ENCODE measurements at regions not wholly inside any gene's neighbourhood (a gene's known extent, or its start where the extent isn't known, plus 50 kb on each side); places are given as distances from the start of the nearest gene placed in this dataset.

DNA sequence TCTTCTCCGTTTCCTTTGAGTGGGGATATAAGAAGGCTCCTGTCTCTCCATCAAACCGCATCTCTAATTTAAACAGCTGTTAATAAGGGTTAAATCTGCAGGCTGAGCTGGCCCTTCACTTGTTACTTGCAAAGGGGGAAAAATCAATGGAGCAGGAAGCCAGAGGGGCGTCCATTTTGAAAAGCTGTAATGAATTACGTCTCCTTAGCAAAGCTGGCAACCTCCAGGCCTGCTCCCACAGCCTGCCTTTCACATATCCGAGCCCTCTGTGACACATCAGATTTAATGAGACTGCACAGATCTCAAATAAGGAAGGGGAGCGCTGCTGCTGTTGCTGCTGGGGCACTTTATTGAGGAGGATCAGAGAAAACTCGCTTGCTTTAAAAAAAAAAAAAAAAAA lies 320.8 kb downstream of the BLID start:
- Mint-ChIP-seq H3K4me3 (no peak overlapping the region), H3K27ac (no peak overlapping the region), H3K4me1 (no peaks in the 10 kb centered on the region), H3K27me3 (peaks cover 22% of the 10 kb centered on the region), H3K9me3 (ENCODE audit: insufficient read depth) (peaks cover 2% of the 10 kb centered on the region)
- Histone ChIP-seq H3K4me2 (replicated peaks; ENCODE audit: low read depth, low read length, poor library complexity, severe bottlenecking) (no peak overlapping the region), H3K36me3 (replicated peaks in 1 of 2; ENCODE audit: control extremely low read depth in 1 of 2, control insufficient read depth in 1 of 2, extremely low read depth in 1 of 2, insufficient read depth in 2 of 2, low read length in 1 of 2) (no peaks in the 10 kb centered on the region), H3K9me3 (ENCODE audit: control extremely low read depth in 1 of 3, control insufficient read depth in 2 of 3, insufficient read depth in 1 of 3, low read length in 2 of 3) (peaks cover 0 to 8% (median 8%) of the 10 kb centered on the region in 3 donors), H3K27ac (ENCODE audit: low read length in 2 of 2) (no peak overlapping the region), H3K79me2 (ENCODE audit: control insufficient read depth, insufficient read depth, low read length) (no peaks in the 10 kb centered on the region), H3K27me3 (replicated peaks in 1 of 4; ENCODE audit: control extremely low read depth in 1 of 4, control insufficient read depth in 3 of 4, insufficient read depth in 4 of 4, low read length in 3 of 4) (no peaks in the 10 kb centered on the region), H3K4me3 (ENCODE audit: control extremely low read depth in 1 of 5, extremely low read depth in 1 of 5, insufficient read depth in 1 of 5, low read depth in 2 of 5, low read length in 4 of 5) (no peak overlapping the region), H3K4me1 (ENCODE audit: control insufficient read depth in 2 of 2, insufficient read depth in 2 of 2, low read length in 2 of 2) (no peaks in the 10 kb centered on the region), H3K9ac (ENCODE audit: low read length) (no peak overlapping the region), H2AFZ (ENCODE audit: insufficient read depth, low read depth, low read length, poor library complexity, severe bottlenecking) (no peak overlapping the region), H4K20me1 (ENCODE audit: control insufficient read depth, insufficient read depth, low read length, poor library complexity, severe bottlenecking) (no peaks in the 10 kb centered on the region)
- intact Hi-C loops (cut with micrococcal nuclease): no loop called here
- CTCF ChIA-PET: no interaction called here
- DNase-seq (no peak), ATAC-seq (ENCODE audit: low read depth) (no peak)
- TF ChIP-seq EZH2 (IDR thresholded peaks at IDR 0.05; ENCODE audit: borderline replicate concordance, insufficient read depth, low read depth, low read length, poor library complexity, severe bottlenecking): no peak
- TF ChIP-seq, protein P1, sequence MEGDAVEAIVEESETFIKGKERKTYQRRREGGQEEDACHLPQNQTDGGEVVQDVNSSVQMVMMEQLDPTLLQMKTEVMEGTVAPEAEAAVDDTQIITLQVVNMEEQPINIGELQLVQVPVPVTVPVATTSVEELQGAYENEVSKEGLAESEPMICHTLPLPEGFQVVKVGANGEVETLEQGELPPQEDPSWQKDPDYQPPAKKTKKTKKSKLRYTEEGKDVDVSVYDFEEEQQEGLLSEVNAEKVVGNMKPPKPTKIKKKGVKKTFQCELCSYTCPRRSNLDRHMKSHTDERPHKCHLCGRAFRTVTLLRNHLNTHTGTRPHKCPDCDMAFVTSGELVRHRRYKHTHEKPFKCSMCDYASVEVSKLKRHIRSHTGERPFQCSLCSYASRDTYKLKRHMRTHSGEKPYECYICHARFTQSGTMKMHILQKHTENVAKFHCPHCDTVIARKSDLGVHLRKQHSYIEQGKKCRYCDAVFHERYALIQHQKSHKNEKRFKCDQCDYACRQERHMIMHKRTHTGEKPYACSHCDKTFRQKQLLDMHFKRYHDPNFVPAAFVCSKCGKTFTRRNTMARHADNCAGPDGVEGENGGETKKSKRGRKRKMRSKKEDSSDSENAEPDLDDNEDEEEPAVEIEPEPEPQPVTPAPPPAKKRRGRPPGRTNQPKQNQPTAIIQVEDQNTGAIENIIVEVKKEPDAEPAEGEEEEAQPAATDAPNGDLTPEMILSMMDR (IDR thresholded peaks at IDR 0.05): no peak
- POLR2A ChIA-PET: no interaction called here
- WGBS (ENCODE audit: insufficient coverage): 83% methylated on average over 1 of the region's 7 CpGs

GRCh38 chr11:121794671-121795141 lies 321.3 kb downstream of the BLID start:
- H3K27me3 Mint-ChIP-seq: peaks cover 21% of the 10 kb centered on the region
- H3K9me3 ChIP-seq (ENCODE audit: control extremely low read depth in 1 of 3, control insufficient read depth in 2 of 3, insufficient read depth in 1 of 3, low read length in 2 of 3): peaks cover 0 to 8% (median 6%) of the 10 kb centered on the region in 3 donors
- no peak for TF ChIP-seq EZH2 (IDR thresholded peaks at IDR 0.05; ENCODE audit: borderline replicate concordance, insufficient read depth, low read depth, low read length, poor library complexity, severe bottlenecking)
- TF ChIP-seq, protein P1 (IDR thresholded peaks at IDR 0.05): no peak
- DNase-seq: no peak
- no peaks in the 10 kb centered on the region for H3K36me3 ChIP-seq (replicated peaks in 1 of 2; ENCODE audit: control extremely low read depth in 1 of 2, control insufficient read depth in 1 of 2, extremely low read depth in 1 of 2, insufficient read depth in 2 of 2, low read length in 1 of 2)
- H3K4me1 Mint-ChIP-seq: no peaks in the 10 kb centered on the region
- no peaks in the 10 kb centered on the region for H3K9me3 Mint-ChIP-seq (ENCODE audit: insufficient read depth)
- no peak for ATAC-seq (ENCODE audit: low read depth)
- H3K4me1 ChIP-seq (ENCODE audit: control insufficient read depth in 2 of 2, insufficient read depth in 2 of 2, low read length in 2 of 2): no peaks in the 10 kb centered on the region
- intact Hi-C loops (cut with micrococcal nuclease): no loop called here
- H3K79me2 ChIP-seq (ENCODE audit: control insufficient read depth, insufficient read depth, low read length): no peaks in the 10 kb centered on the region
- no peaks in the 10 kb centered on the region for H4K20me1 ChIP-seq (ENCODE audit: control insufficient read depth, insufficient read depth, low read length, poor library complexity, severe bottlenecking)
- ChIA-PET CTCF (no interaction called here), POLR2A (no interaction called here)
- no peak overlapping the region for H3K4me3 Mint-ChIP-seq
- WGBS (ENCODE audit: insufficient coverage): 97% methylated on average over 8 of the region's 22 CpGs
- H3K4me3 ChIP-seq (ENCODE audit: control extremely low read depth in 1 of 5, extremely low read depth in 1 of 5, insufficient read depth in 1 of 5, low read depth in 2 of 5, low read length in 4 of 5): no peak overlapping the region
- no peak overlapping the region for H3K27ac ChIP-seq (ENCODE audit: low read length in 2 of 2)
- H3K9ac ChIP-seq (ENCODE audit: low read length): no peak overlapping the region
- H2AFZ ChIP-seq (ENCODE audit: insufficient read depth, low read depth, low read length, poor library complexity, severe bottlenecking): no peak overlapping the region
- H3K27ac Mint-ChIP-seq: no peak overlapping the region
- H3K4me2 ChIP-seq (replicated peaks; ENCODE audit: low read depth, low read length, poor library complexity, severe bottlenecking): no peak overlapping the region
- no peaks in the 10 kb centered on the region for H3K27me3 ChIP-seq (replicated peaks in 1 of 4; ENCODE audit: control extremely low read depth in 1 of 4, control insufficient read depth in 3 of 4, insufficient read depth in 4 of 4, low read length in 3 of 4)
